Ectodermal cell (in vitro differentiated cells): ENCODE measurements at regions not wholly inside any gene's neighbourhood (a gene's known extent, or its start where the extent isn't known, plus 50 kb on each side); places are given as distances from the start of the nearest gene placed in this dataset.

ENCODE experiments used
- H3K27ac ChIP-seq: 2 replicates; pipeline ENCODE4 v1.7.0; 2013; ENCODE audit warnings: mild to moderate bottlenecking, low read depth, low read length; ENCODE audit not compliant: insufficient read depth, poor library complexity, severe bottlenecking
- H3K27me3 ChIP-seq: 2 replicates; pipeline ENCODE4 v1.7.0; 2013; ENCODE audit warnings: mild to moderate bottlenecking, low read length; ENCODE audit not compliant: insufficient read depth, control insufficient read depth, poor library complexity, severe bottlenecking
- H3K36me3 ChIP-seq: one replicate; pipeline ENCODE4 v1.7.0; 2013; ENCODE audit warnings: low read length; ENCODE audit not compliant: control insufficient read depth, insufficient read depth
- H3K4me1 ChIP-seq: one replicate; pipeline ENCODE4 v1.7.0; 2013; ENCODE audit warnings: low read length; ENCODE audit not compliant: control insufficient read depth, insufficient read depth
- H3K4me3 ChIP-seq: 2 replicates; pipeline ENCODE4 v1.7.0; 2013; ENCODE audit warnings: low read depth, low read length, control low read depth; ENCODE audit not compliant: insufficient read depth
- H3K9me3 ChIP-seq: 2 replicates; pipeline ENCODE4 v1.7.0; 2013; ENCODE audit warnings: mild to moderate bottlenecking, low read length, moderate library complexity; ENCODE audit not compliant: control insufficient read depth
- WGBS, 2 experiments: methylation state at CpG; one replicate each; pipeline ENCODE4 v1.1.7; 2013; ENCODE audit warnings: missing lambda C conversion rate in 2 of 2; 5-methylcytosine and 5-hydroxymethylcytosine counted together

GRCh38 chrX:68916891-68917290 is 88.1 kb downstream of the EFNB1 start:
- Histone ChIP-seq H3K4me3 (no peak overlapping the region), H3K27ac (no peak overlapping the region), H3K27me3 (no peaks in the 10 kb centered on the region), H3K36me3 (no peaks in the 10 kb centered on the region), H3K4me1 (peaks cover 26% of the 10 kb centered on the region), H3K9me3 (no peaks in the 10 kb centered on the region)
- WGBS, 2 experiments: 69 to 81% methylated on average over 8 of the region's 8 CpGs

- H3K27me3 ChIP-seq: no peaks in the 10 kb centered on the region
- WGBS, 2 experiments: 62 to 73% methylated on average over 2 of the region's 2 CpGs
- H3K36me3 ChIP-seq: no peaks in the 10 kb centered on the region
- no peak overlapping the region for H3K27ac ChIP-seq
- no peaks in the 10 kb centered on the region for H3K9me3 ChIP-seq
- no peak overlapping the region for H3K4me3 ChIP-seq
- H3K4me1 ChIP-seq: peaks cover 36% of the 10 kb centered on the region
Measured at GRCh38 chrX:68915778-68916177, 87.0 kb downstream of the EFNB1 start.

DNA sequence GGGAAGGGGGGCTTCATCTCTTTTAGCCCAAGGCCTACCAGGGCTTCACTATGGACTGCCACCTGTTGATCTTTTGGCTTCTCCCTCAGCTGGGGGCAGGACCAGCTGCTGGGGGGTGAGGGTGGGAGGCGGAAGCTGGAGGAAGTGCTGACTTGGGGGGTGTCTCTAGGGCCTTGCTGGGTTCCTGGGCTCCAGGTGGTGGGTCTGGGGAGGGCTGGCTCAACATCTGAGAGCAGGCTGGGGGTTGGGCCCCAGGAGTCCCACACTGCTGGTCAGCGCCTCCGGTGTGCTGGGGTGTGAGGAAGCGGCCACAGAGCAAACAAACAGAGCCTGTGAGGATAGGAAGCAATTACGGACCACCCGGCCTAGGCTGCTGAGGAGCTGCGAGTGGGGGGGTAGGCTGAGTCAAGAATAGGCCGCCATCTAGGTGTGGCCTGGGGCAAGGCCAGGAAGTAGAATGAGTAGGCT is 85.7 kb downstream of the EFNB1 start:
- no peak overlapping the region for H3K4me3 ChIP-seq
- H3K36me3 ChIP-seq: no peaks in the 10 kb centered on the region
- H3K27me3 ChIP-seq: no peaks in the 10 kb centered on the region
- H3K4me1 ChIP-seq: peaks cover 40% of the 10 kb centered on the region
- 18 to 21% methylated on average over 8 of the region's 8 CpGs for WGBS, 2 experiments
- no peaks in the 10 kb centered on the region for H3K9me3 ChIP-seq
- no peak overlapping the region for H3K27ac ChIP-seq

DNA sequence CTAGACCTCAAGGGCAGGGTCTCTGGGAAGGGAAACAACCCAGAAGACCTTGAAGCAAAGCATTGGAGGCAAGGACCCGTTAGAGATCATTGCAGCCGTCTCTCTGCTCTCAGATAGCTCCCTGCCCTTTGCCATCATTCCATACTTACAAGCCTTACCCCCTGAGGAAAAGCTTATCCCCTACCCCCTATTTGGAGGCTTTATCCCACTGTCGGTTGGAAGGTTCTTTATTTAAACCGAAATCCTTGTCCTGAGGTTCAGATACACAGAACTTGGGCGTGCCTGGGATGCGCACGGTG is 84.4 kb downstream of the EFNB1 start:
- Histone ChIP-seq H3K27ac (peak overlapping the region; percentile 16), H3K27me3 (no peaks in the 10 kb centered on the region), H3K4me1 (peaks cover 37% of the 10 kb centered on the region), H3K36me3 (no peaks in the 10 kb centered on the region), H3K9me3 (no peaks in the 10 kb centered on the region), H3K4me3 (no peak overlapping the region)
- WGBS, 2 experiments: 42 to 43% methylated on average over 7 of the region's 7 CpGs

DNA sequence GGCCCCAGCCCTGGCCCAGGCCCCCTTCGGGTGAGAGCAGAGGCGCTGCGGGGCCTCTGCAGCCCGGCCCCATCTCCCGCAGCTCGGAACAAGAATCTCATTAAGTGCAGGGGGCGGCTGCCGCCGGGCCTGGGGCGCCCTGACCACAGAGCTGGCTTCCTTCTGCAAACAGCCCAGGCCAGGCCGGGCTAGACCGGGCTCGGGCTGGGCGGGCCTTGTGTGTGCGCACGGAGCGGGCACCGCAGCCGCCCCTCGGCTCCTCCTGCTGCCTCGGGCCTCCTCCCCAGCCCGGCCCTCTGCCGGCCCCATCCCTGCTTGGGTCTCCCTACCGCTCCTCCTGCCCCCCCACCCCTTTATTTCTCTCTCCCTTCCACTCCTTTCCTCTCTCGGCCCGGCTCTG is 83.3 kb downstream of the EFNB1 start:
- Histone ChIP-seq H3K9me3 (no peaks in the 10 kb centered on the region), H3K36me3 (no peaks in the 10 kb centered on the region), H3K27me3 (no peaks in the 10 kb centered on the region), H3K4me1 (peaks cover 33% of the 10 kb centered on the region), H3K4me3 (no peak overlapping the region), H3K27ac (peak overlapping the region; percentile 82)
- 1% methylated on average over 26 of the region's 26 CpGs for WGBS, 2 experiments

DNA sequence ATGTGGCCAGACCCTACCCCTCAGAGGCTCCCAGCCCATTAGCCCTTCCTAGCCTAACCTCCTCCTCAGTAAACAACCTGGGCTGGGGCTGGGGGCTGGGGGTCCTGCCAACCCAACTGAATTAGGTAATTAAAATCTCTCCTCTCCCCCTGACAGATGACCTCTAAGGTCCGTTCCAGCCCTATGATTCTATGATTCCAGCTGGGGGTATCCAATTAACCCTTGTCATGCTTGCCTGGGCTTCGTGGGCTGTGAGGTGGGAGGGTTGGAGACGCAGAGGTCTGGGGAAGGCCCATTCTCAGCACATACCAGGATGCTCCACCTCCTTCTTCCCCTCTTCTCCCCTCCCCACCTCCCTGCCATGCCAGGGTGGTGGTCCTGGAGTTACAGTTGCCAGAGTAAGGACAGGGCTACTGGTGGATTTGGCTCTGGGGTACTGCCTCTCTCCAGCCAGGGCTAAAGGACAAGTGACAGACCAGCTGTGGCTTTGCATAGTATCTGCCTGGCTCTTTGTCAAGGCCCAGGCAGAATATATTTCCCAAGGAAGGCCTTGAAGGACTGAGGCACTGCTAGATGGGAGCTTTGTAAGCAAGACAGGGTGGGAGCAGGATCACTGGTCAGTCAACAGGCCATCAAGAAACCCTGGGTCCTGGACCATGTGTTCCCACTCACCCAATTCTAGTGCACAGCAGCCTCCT is 82.1 kb downstream of the EFNB1 start:
- peaks cover 33% of the 10 kb centered on the region for H3K4me1 ChIP-seq
- H3K9me3 ChIP-seq: no peaks in the 10 kb centered on the region
- no peaks in the 10 kb centered on the region for H3K27me3 ChIP-seq
- H3K4me3 ChIP-seq: no peak overlapping the region
- no peak overlapping the region for H3K27ac ChIP-seq
- H3K36me3 ChIP-seq: no peaks in the 10 kb centered on the region
- WGBS, 2 experiments: 13 to 33% methylated on average over 1 of the region's 3 CpGs

DNA sequence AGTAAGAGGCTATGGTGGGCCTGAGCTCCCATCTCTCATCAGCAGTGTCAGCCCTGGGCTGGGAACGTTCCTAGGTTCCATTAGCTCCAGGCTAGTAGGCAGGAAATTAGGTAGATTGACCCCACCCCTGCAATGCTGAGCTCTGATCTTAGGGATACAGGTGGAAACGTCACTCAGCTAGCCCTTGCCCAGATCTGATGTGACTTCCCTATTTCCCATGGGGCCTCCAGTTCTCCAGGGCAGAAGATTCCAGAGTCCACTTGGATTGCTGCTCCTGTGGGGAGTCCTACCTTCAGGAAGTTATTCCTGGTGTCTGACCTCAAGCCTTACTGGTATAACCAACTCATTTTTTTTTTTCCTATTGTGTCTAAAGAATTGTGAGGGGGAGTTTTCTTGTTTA is 81.1 kb downstream of the EFNB1 start:
- H3K36me3 ChIP-seq: no peaks in the 10 kb centered on the region

GRCh38 chrX:68908071-68908470 is 79.2 kb downstream of the EFNB1 start:
- Histone ChIP-seq H3K36me3 (no peaks in the 10 kb centered on the region), H3K27me3 (no peaks in the 10 kb centered on the region), H3K4me1 (peaks cover 24% of the 10 kb centered on the region), H3K9me3 (no peaks in the 10 kb centered on the region), H3K4me3 (no peak overlapping the region), H3K27ac (no peak overlapping the region)
- WGBS, 2 experiments: 92 to 94% methylated on average over 5 of the region's 5 CpGs

More for the DNA sequence above, 81.1 kb downstream of the EFNB1 start:
- no peaks in the 10 kb centered on the region for H3K27me3 ChIP-seq
- no peak overlapping the region for H3K4me3 ChIP-seq
- 87 to 93% methylated on average over 2 of the region's 2 CpGs for WGBS, 2 experiments
- H3K9me3 ChIP-seq: no peaks in the 10 kb centered on the region
- H3K4me1 ChIP-seq: peaks cover 33% of the 10 kb centered on the region
- H3K27ac ChIP-seq: no peak overlapping the region

GRCh38 chrX:68902706-68903504 is 74.1 kb downstream of the EFNB1 start:
- H3K9me3 ChIP-seq: no peaks in the 10 kb centered on the region
- no peaks in the 10 kb centered on the region for H3K27me3 ChIP-seq
- no peak overlapping the region for H3K27ac ChIP-seq
- no peak overlapping the region for H3K4me3 ChIP-seq
- peaks cover 7% of the 10 kb centered on the region for H3K4me1 ChIP-seq
- WGBS, 2 experiments: 42 to 49% methylated on average over 9 of the region's 9 CpGs
- no peaks in the 10 kb centered on the region for H3K36me3 ChIP-seq

GRCh38 chrX:68901519-68901918 is 72.7 kb downstream of the EFNB1 start:
- Histone ChIP-seq H3K4me1 (peaks cover 7% of the 10 kb centered on the region), H3K36me3 (no peaks in the 10 kb centered on the region), H3K4me3 (no peak overlapping the region), H3K9me3 (no peaks in the 10 kb centered on the region), H3K27ac (no peak overlapping the region), H3K27me3 (no peaks in the 10 kb centered on the region)
- 43% methylated on average over 3 of the region's 3 CpGs; no CpG with 5 or more reads in 1 of the 2 experiments for WGBS, 2 experiments
